ENCODE measurements at regions not wholly inside any gene's neighbourhood (a gene's known extent, or its start where the extent isn't known, plus 50 kb on each side); places are given as distances from the start of the nearest gene placed in this dataset.

GRCh38 chr20:41889126-41889843, 271.1 kb upstream of the CHD6 start:
- no peak for DNase-seq (ENCODE audit: low read depth in 4 of 4, low spot score in 2 of 4)

DNA sequence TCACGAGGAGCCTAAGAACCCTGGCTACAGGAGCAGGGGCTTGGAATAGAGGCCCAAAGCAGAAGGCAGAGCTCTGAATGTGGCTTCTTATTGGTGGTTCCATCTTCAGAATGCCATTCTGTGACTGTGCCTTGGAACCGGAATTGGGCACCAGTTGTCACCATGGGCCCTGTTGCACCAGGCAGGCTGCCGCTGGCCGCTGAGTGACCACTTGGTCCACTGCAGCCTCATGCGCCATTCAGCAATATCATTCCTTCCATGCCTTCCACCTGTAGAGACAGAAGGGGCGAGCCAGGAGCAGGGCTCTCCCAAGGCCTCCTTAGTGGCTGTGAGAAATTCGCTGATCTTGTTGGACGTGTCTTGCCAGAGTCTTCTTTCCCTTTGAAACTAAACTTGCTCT, 270.3 kb upstream of the CHD6 start:
- no peak for DNase-seq (ENCODE audit: low read depth in 4 of 4, low spot score in 2 of 4)

- DNase-seq (ENCODE audit: low read depth in 4 of 4, low spot score in 2 of 4) = no peak
These were observed 269.3 kb upstream of the CHD6 start for GRCh38 chr20:41887500-41887899.

- DNase-seq (ENCODE audit: low read depth in 4 of 4, low spot score in 2 of 4) = no peak
These were observed 263.4 kb upstream of the CHD6 start for GRCh38 chr20:41881466-41882046.

GRCh38 chr20:41879123-41879522, 260.9 kb upstream of the CHD6 start:
- no peak for DNase-seq (ENCODE audit: low read depth in 4 of 4, low spot score in 2 of 4)

DNA sequence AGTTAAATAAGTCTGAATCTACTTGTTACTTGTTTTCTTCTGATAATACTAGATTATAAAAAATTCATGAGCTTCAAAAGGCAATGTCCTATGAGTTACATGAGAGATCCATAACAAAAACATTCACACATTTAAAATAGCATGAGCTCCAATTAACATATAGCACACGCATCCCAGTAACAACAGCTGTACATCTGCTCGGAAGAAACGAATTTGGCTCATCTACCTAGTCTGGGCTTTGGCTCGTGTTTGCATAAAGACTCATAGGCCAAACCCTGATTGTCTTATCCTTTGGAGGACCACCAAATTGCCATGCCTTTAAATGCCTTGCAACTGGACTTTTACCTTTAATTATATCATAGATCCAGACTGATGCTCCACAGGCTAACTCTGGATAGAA, 259.7 kb upstream of the CHD6 start:
- DNase-seq (ENCODE audit: low read depth in 4 of 4, low spot score in 2 of 4) = no peak

DNA sequence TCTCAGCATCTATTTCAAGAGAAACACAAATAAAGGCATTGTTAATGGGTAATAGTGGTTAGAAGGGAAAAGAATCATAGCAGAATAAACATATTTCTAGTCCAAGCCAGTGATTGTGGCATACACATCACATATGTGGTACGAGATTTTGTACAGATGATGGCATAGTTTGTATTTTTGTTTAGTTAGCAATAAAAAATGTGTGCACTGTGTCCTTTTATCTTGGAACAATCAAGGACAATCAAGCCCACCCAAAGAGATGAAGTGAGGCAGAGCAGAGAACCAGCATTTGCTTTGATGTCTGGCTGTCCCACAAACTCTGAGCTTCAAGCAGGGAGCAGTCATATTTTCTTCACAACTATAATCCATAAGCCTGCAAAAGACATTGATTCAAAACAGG, 256.5 kb upstream of the CHD6 start:
- DNase-seq (ENCODE audit: low read depth in 4 of 4, low spot score in 2 of 4) = no peak

- no peak for DNase-seq (ENCODE audit: low read depth in 4 of 4, low spot score in 2 of 4)
These were observed 254.8 kb upstream of the CHD6 start for GRCh38 chr20:41872930-41873329.

- no peak for DNase-seq (ENCODE audit: low read depth in 4 of 4, low spot score in 2 of 4)
These were observed 252.8 kb upstream of the CHD6 start for GRCh38 chr20:41870869-41871462.

DNA sequence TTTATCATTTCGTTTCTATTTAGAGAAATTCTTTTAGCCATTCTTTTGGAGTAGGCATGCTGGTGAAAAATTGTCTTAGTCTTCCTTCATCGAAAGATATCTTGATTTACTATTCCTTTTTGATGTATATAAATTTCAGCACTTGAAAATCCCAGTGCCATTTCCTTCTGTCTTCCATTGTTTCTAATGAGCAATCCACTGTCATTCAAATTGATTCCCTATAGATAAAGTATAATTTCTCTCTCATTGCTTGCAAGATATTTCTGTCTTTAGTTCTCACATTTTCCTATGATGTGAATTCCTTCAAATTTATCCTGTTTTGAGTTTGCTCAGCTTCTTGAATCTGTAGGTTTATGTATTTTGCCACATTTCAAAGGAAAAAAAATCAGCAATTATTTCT, 251.1 kb upstream of the CHD6 start:
- DNase-seq (ENCODE audit: low read depth in 4 of 4, low spot score in 2 of 4) = no peak

- no peak for DNase-seq (ENCODE audit: low read depth in 4 of 4, low spot score in 2 of 4)
These were observed 247.8 kb upstream of the CHD6 start for GRCh38 chr20:41865938-41866337.

DNA sequence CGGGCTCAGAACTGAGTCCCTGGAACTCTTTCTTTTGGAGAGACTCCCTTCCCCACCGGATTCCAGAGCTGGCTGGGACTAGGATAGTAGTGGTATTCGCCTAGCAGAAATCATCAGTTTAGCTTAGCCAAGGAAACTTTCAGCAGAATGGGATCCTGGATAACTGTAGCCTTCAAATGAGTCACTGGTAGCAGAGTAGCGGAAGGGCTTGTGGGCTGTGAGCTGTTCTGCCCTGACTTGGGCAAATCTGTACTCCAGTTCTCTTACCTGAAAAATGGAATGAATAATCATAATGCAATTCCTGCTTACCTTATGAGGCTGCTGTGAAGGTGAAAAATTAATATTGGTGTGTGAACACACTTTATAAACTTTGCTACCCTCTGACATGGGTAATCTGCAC, 244.3 kb upstream of the CHD6 start:
- DNase-seq (ENCODE audit: low read depth in 4 of 4, low spot score in 2 of 4) = no peak

DNA sequence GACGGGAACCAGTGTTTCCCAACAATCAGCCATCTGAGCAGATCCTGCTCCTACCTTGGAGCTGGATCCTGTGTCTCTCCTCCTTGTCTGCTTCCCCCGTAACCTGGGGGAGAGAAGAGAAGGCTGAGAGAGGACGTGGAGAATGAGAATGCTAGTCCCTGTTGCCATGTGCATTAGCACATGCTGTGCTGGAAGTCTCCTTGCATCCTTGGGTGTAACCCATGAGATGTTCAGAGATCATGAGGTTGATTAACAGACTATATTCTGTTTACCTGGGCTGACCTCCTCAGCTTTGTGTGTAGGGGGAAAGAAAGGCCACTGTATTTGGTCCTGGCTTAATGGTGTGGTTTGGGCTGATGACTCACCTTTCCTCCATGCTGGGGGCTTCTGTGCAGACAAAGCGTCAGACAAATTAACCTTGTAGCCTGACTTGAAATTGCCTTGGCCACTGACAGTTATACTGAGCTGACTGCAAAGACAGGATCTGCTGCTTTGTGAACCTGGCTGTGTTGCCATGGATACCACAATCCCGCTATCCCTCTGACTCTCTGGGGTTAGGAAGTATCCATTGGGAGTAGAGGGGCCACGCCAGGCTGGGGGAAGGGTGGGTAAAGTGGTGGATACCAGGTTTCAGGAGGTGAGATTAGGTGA, 243.7 kb upstream of the CHD6 start:
- no peak for DNase-seq (ENCODE audit: low read depth in 4 of 4, low spot score in 2 of 4)

GRCh38 chr20:41854765-41855164, 236.6 kb upstream of the CHD6 start:
- DNase-seq (ENCODE audit: low read depth in 4 of 4, low spot score in 2 of 4) = no peak

DNA sequence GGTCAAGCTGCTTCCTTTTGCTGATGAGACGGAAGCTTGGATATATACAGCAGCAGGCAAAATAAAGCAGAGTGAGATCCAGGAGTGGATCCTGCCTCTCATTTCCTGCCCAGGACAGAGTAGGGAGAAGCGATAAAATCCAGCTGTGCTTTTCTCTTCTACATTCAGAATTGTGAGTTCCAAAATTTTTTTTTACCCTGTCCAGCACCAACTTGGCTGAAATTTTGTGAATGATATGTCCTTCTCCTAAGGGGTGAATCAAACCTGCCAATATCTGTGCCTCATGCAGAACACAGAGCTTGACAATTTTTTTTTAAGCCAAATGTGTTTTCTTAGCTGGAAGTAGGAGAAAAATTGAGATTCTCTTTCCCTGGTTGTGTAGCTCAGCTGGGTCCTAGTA, 235.6 kb upstream of the CHD6 start:
- DNase-seq (ENCODE audit: low read depth in 4 of 4, low spot score in 2 of 4) = no peak

- no peak for DNase-seq (ENCODE audit: low read depth in 4 of 4, low spot score in 2 of 4)
These were observed 230.0 kb upstream of the CHD6 start for GRCh38 chr20:41848180-41848579.

- no peak for DNase-seq (ENCODE audit: low read depth in 4 of 4, low spot score in 2 of 4)
These were observed 219.6 kb upstream of the CHD6 start for GRCh38 chr20:41837669-41838224.

DNA sequence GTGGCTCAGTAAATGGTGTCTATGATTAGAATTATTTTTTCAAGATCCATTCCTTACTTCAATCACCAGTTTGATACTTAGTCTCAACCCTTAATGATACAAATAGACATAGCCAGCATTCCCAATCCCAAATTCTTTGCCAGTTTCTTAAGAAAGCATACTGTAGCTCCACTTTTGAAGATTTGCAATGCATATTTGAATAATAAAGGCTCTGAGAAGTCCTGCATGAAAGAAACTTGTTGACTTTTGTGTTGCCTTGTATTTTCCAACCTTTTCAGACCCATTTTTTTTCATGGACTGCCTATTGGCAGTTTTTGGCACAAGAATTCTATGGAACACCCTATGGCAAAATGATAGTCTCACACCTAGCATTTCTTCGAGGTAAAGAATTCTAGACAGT, 215.6 kb upstream of the CHD6 start:
- DNase-seq (ENCODE audit: low read depth in 4 of 4, low spot score in 2 of 4) = no peak

DNA sequence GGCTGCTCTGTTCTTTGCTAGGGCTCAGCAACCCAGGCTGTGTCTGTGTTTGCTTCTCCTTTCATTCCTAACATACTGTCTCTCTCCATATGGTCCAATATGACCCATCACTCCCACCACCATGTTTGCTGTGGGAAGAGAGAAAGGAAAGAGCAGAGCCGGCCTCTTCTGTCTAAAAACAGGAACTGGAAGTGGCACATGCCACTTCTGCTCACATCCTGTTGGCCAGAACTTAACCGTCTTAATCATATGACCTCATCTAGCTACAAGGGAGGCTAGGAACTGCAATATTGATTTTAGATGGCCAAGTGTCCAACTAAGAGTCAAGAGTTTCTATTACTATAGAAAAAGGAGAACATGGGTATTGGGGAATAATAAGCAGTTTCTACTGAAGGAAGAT, 212.5 kb upstream of the CHD6 start:
- DNase-seq (ENCODE audit: low read depth in 4 of 4, low spot score in 2 of 4) = no peak

DNA sequence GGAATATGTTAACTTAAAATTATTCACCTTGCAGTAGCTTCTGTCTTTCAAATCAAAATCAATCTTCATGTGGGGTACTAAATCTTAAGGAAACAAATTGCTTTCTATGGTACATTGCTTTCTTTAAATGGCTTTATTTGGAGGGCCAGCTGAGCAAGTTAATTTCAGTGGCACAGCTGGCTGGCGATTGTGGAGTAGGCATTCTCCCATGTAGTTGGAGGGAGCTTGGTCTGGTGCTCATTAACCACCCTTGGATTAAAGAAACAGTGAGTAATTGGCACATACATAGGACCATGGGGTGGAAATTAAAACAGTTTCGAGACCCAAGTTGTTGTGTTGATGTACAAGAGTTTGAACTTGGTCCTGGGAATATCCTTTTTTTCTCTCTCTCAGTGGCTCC, 201.3 kb upstream of the CHD6 start:
- no peak for DNase-seq (ENCODE audit: low read depth in 4 of 4, low spot score in 2 of 4)

GRCh38 chr20:41818991-41819390, 200.8 kb upstream of the CHD6 start:
- no peak for DNase-seq (ENCODE audit: low read depth in 4 of 4, low spot score in 2 of 4)

DNA sequence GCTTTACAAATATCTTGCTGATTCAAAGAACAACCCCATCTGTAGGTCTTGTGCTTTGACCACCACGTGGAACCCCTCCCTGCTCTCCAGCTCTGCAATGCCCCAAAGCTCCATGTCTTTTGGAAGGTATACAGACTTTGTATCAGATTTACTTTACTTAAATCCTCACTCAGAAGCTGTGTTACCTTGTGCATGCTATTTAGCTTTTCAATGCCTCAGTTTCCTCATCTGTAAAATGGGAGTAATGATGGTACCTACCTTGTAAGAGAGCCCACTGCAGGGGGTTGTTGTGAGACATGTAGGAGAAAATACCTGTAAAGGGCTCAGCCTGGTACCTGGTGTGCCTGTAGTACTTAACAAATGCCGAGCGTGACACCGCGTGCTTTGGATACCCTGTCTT, 200.2 kb upstream of the CHD6 start:
- no peak for DNase-seq (ENCODE audit: low read depth in 4 of 4, low spot score in 2 of 4)
